NCI-H69 (cell line): ENCODE measurements at regions not wholly inside any gene's neighbourhood (a gene's known extent, or its start where the extent isn't known, plus 50 kb on each side); places are given as distances from the start of the nearest gene placed in this dataset.

Source experiments
- DNase-seq: peaks from one replicate; lab custom pipeline; 2025; lab: John Stamatoyannopoulos, UW

DNA sequence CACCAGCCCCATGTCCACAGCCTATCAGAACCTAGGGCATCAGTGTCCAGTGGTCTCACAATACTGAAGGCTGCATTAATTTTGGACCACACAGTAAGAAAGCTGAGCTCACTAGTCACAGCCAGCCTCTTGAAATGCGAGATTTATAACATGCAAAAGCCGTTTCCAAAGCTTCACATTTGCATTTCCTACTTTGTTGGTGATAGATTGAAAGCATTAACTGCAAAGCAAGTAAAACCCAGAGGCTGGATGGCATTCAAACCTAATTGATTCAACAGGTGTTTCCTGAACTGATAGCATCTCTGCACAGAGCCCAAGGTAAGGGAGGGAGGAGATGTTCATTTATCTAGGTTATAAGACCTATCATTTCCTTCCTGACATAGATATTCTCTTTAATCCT, 410.1 kb downstream of the OMA1 start:
- no peak for DNase-seq

- DNase-seq, result no peak
Observed at GRCh38 chr1:58135821-58136321, 410.7 kb downstream of the OMA1 start.

- DNase-seq, result no peak
Observed at GRCh38 chr1:58133562-58133961, 413.0 kb downstream of the OMA1 start.

- DNase-seq, result no peak
Observed at GRCh38 chr1:58123051-58123450, 423.5 kb downstream of the OMA1 start.

DNA sequence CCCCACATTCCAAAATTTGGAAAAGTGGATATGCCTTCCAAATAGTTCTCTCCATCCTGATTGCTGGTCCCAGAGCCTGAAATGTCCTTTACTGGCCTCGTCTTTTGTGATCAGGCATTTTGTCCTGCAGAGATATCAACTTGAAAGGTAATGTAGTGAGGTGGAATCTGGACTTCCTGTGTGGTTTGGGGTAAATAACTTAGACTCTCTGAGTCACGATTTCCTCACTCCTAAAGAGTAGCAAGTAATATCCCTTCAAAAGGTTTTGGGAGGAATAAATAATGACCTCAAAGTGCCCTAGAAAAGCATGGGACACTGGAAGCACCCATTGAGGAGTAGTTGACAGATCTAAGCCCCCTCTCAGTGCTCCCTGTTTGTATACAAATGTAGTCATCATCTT, 426.6 kb downstream of the OMA1 start:
- DNase-seq, result no peak

DNA sequence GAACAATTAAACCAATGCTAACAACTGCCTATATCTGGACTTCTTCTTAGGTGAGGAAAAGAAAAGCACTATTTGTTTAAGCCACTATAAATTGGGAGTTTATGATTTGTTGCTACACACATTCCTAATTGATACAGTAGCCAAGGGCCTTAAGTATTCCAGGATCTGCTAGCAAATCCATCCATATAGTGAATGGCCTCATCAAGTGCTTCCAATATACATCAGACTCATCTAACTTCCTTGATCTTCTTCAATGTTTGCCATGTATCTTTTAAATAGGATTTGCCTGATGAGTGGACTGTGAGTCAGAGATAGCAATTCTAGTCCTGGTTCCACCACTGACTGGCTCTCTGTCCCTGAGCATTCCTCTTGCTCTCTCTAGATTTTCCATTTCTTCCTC, 430.2 kb downstream of the OMA1 start:
- no peak for DNase-seq

DNA sequence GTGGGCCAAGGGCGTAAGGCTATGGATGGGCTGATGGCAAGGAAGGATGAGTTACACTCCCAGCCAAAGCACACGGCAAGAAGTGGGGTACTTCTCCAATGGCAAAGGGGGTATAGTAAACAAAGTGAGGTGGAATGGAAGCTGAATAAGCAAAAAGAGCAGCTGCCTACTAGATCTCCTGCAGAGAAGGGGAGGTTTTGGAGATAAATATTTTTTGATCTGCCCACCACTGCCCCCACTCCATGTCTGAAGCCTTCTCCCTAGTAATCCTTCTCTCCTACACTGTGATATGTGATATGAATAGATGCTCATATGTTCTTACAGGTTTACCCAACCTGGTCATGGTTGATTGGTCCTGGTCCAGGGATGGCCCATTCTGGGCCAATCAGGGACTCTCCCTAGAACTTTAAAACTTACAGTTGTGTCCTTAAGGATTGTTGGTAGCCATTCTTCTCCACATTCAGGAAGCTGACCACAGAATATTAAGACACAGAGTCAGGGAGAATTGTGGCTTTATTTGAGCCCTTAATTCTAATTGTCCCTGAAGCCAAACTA, 436.8 kb downstream of the OMA1 start:
- DNase-seq, result no peak

GRCh38 chr1:58108783-58109182, 437.7 kb downstream of the OMA1 start:
- DNase-seq, result no peak

DNA sequence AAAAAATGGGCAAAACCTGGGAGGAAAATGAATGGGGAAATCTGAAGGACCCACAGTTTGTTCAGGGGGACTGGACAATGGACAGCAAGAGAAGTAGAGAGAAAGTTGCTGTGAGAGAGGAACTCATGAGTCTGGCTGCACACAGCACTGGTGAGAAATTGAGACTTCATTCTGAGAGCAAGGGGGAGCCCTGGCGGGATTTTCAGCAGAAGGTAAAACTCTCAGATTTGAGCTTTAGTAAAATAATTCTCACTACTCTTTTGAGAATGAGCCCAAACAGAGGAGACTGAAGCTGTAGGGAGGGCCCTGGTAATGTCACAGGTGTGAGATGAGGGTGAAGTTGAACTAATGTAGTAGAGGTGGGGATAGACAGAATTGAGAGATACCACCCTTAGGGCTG, 438.6 kb downstream of the OMA1 start:
- DNase-seq, result no peak

DNA sequence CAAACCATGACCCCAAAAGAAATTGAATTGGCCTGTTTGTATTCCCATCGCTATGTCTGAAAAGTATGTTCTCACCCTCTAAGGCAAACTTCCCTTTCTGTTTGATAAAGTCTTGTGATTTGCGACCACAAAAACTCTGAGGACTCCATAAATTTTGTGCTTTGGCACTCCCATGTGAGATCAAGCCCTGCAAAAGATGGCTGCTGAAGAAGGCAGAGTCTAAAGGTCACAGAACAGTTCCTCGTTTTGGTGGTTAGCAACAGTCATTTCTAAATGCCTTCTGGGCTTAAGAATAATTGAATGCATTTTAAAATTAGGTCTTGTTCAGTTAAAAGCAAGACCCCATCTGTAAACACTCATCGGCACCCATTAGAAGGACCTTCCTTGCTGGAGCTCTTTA, 441.6 kb downstream of the OMA1 start:
- DNase-seq, result no peak

DNA sequence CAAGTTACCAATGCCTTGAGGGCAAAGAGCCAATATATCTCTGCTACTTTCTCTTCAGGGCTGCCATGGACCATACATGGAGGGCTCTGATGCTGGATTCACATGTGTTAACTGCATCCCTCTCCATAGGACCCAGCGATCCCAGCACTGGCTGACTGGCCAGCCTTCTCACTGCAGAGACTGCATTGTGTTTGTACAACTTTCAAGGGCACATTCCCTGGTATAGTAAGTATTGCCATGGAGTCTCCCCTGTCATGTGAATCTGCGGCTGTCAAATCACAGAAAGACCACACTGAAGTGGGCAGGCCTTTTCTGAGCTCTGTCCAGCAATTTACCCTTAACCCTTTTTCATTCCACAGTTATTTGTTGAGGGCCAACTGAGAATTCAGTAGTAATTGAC, 449.8 kb downstream of the OMA1 start:
- DNase-seq, result no peak

- DNase-seq, result no peak
Observed at GRCh38 chr1:58095183-58095582, 451.3 kb downstream of the OMA1 start.

- no peak for DNase-seq
Observed at GRCh38 chr1:58094221-58094620, 452.3 kb downstream of the OMA1 start.

- no peak for DNase-seq
Observed at GRCh38 chr1:58090640-58091039, 455.9 kb downstream of the OMA1 start.

DNA sequence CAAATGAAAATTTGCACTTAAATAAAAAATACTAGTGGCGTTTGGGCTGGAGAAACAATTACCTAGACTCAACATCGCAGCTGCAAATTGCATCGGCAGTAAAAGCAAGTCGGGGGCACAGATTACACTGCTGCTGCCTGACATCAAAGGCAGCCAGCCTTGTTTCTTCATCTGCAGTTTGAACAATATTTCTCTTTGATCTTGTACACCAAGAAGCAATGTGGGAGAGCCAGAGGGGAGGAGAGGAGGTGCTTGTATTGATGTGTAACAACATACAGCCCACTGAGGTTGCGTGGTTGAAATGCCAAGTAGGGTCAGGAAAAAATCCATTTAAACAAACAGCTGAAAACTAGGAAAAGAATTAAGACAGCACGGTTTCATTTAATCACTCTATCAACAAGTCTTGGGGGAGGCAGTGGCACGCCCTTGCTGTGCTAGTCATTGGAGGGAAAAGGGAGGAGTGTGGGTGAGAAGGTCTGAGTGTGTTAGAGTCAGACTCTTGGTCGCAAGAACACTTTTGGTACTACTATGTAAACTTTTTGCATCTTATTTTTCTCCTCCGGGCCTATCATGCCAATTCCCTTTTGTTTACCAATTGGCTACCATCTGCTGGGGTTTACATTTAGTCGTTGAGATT, 456.5 kb downstream of the OMA1 start:
- no peak for DNase-seq

- no peak for DNase-seq
Observed at GRCh38 chr1:58084266-58084665, 462.3 kb downstream of the OMA1 start.

- DNase-seq, result no peak
Observed at GRCh38 chr1:58082596-58082995, 463.9 kb downstream of the OMA1 start.

DNA sequence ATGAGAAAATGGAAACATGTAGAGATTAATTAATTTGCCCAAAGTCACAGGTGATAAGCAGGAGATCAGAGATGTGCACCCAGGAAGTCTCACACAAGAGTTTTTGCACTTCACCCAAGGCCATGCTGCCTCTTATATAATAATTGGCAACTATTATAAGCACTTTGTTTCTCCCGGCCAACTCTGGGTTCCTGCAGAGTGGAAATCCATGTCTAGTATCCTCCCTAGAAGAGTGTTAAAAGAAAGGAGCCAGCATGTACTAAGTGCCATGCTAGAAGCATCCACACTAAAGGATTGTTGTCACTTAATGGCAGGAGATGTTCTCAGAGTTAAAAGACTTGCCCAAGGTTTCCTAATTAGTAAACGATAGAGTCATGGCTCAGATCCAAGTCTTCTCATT, 470.3 kb downstream of the OMA1 start:
- no peak for DNase-seq

- no peak for DNase-seq
Observed at GRCh38 chr1:58075188-58075578, 471.3 kb downstream of the OMA1 start.

DNA sequence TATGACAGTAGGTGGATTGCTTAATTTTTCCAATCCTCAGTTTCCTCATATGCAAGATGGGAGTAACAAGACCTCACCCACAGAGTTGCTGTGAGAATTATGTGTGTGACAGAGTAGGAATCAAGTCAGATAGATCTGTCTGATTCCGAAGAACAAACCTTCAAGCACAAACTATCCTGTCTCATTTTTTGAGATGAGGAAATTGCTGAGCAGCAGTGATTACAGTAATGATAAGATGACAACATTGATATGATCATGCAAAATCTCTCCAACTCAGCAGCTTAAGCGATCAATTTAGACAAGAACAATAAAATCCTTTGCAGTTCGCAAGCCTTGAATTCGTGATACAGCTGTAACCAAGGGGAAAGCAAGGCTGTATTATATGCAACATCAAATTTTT, 474.1 kb downstream of the OMA1 start:
- DNase-seq, result no peak

GRCh38 chr1:58067082-58067481, 479.4 kb downstream of the OMA1 start:
- DNase-seq, result no peak

DNA sequence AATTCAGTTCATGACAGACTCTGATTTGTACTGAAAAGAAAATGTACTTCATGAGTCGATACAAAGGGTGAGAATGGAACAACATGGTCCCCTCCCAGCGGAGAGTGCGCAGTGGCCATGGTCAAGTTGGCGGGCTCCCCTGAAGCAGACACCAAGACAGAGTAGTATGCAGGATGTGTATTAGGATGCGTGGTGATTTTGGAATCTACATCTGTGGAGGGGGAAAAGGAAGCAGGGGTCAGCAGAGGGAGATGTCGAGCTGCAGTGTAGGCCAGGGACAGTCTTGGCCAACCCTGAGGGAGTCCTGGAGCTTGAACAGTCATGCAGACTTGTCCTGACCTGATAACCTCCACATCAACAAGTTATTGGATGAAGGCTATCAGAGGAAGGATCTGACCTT, 481.0 kb downstream of the OMA1 start:
- DNase-seq, result no peak

DNA sequence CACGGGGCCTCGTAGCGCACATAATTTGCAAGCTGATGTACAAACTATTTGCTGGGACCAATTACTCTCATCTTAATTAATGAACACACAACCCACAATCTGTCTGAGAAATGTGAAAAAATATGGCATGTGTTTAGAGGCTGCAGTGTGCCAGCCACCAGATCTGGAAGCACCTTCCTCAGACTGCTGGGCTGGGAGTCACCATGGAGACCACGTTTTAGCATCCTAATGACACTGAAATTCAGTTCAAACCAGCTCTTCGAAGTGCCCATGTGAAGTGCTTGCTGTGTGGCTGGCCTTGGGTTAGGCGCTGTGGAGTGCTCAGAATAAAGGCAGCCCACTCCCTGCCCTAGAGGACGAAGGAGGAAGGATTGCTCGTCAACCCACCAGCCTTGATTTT, 482.4 kb downstream of the OMA1 start:
- no peak for DNase-seq

- DNase-seq, result no peak
Observed at GRCh38 chr1:58063095-58063494, 483.4 kb downstream of the OMA1 start.
